ENCODE measurements at regions not wholly inside any gene's neighbourhood (a gene's known extent, or its start where the extent isn't known, plus 50 kb on each side); places are given as distances from the start of the nearest gene placed in this dataset.

GRCh38 chr11:122463530-122463929, 192.0 kb upstream of the UBASH3B start:
- H3K36me3 ChIP-seq, result no peaks in the 10 kb centered on the region
- no peak overlapping the region for H3K27ac ChIP-seq
- no peaks in the 10 kb centered on the region for H3K4me1 ChIP-seq
- H3K27me3 ChIP-seq, result no peaks in the 10 kb centered on the region
- peaks cover 3% of the 10 kb centered on the region for H3K9me3 ChIP-seq
- intact Hi-C loops (cut with DNase I), result no loop called here
- TF ChIP-seq CTCF (IDR thresholded peaks at IDR 0.05), result no peak
- TF ChIP-seq POLR2AphosphoS5 (IDR thresholded peaks at IDR 0.05; ENCODE audit: insufficient read depth in 1 of 2, low read depth in 1 of 2), result no peak
- no peak for TF ChIP-seq POLR2A (IDR thresholded peaks at IDR 0.05)
- no peak overlapping the region for H3K4me3 ChIP-seq
- DNase-seq (ENCODE audit: extremely low spot score in 2 of 2), result no peak

GRCh38 chr11:122459064-122459463, 196.5 kb upstream of the UBASH3B start:
- H3K27ac ChIP-seq, result no peak overlapping the region
- intact Hi-C loops (cut with DNase I), result no loop called here

GRCh38 chr11:122453586-122453985, 201.9 kb upstream of the UBASH3B start:
- intact Hi-C loops (cut with DNase I), result no loop called here
- Histone ChIP-seq H3K4me3 (no peak overlapping the region), H3K9me3 (no peaks in the 10 kb centered on the region), H3K27me3 (no peaks in the 10 kb centered on the region), H3K27ac (no peak overlapping the region), H3K36me3 (no peaks in the 10 kb centered on the region), H3K4me1 (no peaks in the 10 kb centered on the region)
- DNase-seq (ENCODE audit: extremely low spot score in 2 of 2), result no peak
- TF ChIP-seq POLR2AphosphoS5 (IDR thresholded peaks at IDR 0.05; ENCODE audit: insufficient read depth in 1 of 2, low read depth in 1 of 2), result no peak
- no peak for TF ChIP-seq POLR2A (IDR thresholded peaks at IDR 0.05)
- TF ChIP-seq CTCF (IDR thresholded peaks at IDR 0.05), result no peak

More at GRCh38 chr11:122459064-122459463, 196.5 kb upstream of the UBASH3B start:
- no peak overlapping the region for H3K4me3 ChIP-seq
- DNase-seq (ENCODE audit: extremely low spot score in 2 of 2), result no peak
- no peak for TF ChIP-seq POLR2A (IDR thresholded peaks at IDR 0.05)
- TF ChIP-seq POLR2AphosphoS5 (IDR thresholded peaks at IDR 0.05; ENCODE audit: insufficient read depth in 1 of 2, low read depth in 1 of 2), result no peak
- TF ChIP-seq CTCF (IDR thresholded peaks at IDR 0.05), result no peak
- no peaks in the 10 kb centered on the region for H3K4me1 ChIP-seq
- no peaks in the 10 kb centered on the region for H3K9me3 ChIP-seq
- no peaks in the 10 kb centered on the region for H3K36me3 ChIP-seq
- no peaks in the 10 kb centered on the region for H3K27me3 ChIP-seq

GRCh38 chr11:122451911-122452310, 203.6 kb upstream of the UBASH3B start:
- Histone ChIP-seq H3K36me3 (no peaks in the 10 kb centered on the region), H3K27ac (no peak overlapping the region), H3K27me3 (no peaks in the 10 kb centered on the region), H3K4me1 (no peaks in the 10 kb centered on the region), H3K4me3 (no peak overlapping the region), H3K9me3 (no peaks in the 10 kb centered on the region)
- TF ChIP-seq POLR2AphosphoS5 (IDR thresholded peaks at IDR 0.05; ENCODE audit: insufficient read depth in 1 of 2, low read depth in 1 of 2) (no peak), CTCF (IDR thresholded peaks at IDR 0.05) (no peak), POLR2A (IDR thresholded peaks at IDR 0.05) (no peak)
- DNase-seq (ENCODE audit: extremely low spot score in 2 of 2), result no peak
- intact Hi-C loops (cut with DNase I), result no loop called here

GRCh38 chr11:122441666-122442035, 213.9 kb upstream of the UBASH3B start:
- Histone ChIP-seq H3K9me3 (no peaks in the 10 kb centered on the region), H3K27ac (peak overlapping the region; percentile 64), H3K4me1 (peaks cover 14% of the 10 kb centered on the region), H3K27me3 (no peaks in the 10 kb centered on the region), H3K36me3 (no peaks in the 10 kb centered on the region), H3K4me3 (peak overlapping the region; percentile 38 to 40)
- no peak for DNase-seq (ENCODE audit: extremely low spot score in 2 of 2)
- no peak for TF ChIP-seq POLR2AphosphoS5 (IDR thresholded peaks at IDR 0.05; ENCODE audit: insufficient read depth in 1 of 2, low read depth in 1 of 2)
- no peak for TF ChIP-seq CTCF (IDR thresholded peaks at IDR 0.05)
- no peak for TF ChIP-seq POLR2A (IDR thresholded peaks at IDR 0.05)
- intact Hi-C loops (cut with DNase I), result no loop called here

All from vagina (tissue), 2 donors.